ENCODE measurements at regions not wholly inside any gene's neighbourhood (a gene's known extent, or its start where the extent isn't known, plus 50 kb on each side); places are given as distances from the start of the nearest gene placed in this dataset.
A peak's percentile ranks its signal among the peaks of the same experiment; 100 is the strongest.

GRCh38 chr12:89083491-89083890 is 268.8 kb downstream of the DUSP6 start:
- H3K4me1 ChIP-seq: peaks cover 0 to 44% (median 16%) of the 10 kb centered on the region in 12 donors
- no peaks in the 10 kb centered on the region for H3K36me3 ChIP-seq
- DNase-seq (no peak), ATAC-seq (no peak)
- H3K9me3 ChIP-seq: no peaks in the 10 kb centered on the region
- TF ChIP-seq POLR2A (IDR thresholded peaks at IDR 0.05): no peak
- TF ChIP-seq, protein P1, sequence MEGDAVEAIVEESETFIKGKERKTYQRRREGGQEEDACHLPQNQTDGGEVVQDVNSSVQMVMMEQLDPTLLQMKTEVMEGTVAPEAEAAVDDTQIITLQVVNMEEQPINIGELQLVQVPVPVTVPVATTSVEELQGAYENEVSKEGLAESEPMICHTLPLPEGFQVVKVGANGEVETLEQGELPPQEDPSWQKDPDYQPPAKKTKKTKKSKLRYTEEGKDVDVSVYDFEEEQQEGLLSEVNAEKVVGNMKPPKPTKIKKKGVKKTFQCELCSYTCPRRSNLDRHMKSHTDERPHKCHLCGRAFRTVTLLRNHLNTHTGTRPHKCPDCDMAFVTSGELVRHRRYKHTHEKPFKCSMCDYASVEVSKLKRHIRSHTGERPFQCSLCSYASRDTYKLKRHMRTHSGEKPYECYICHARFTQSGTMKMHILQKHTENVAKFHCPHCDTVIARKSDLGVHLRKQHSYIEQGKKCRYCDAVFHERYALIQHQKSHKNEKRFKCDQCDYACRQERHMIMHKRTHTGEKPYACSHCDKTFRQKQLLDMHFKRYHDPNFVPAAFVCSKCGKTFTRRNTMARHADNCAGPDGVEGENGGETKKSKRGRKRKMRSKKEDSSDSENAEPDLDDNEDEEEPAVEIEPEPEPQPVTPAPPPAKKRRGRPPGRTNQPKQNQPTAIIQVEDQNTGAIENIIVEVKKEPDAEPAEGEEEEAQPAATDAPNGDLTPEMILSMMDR (IDR thresholded peaks at IDR 0.05): no peak
- no peak overlapping the region for H3K27ac ChIP-seq
- intact Hi-C loops (cut with DNase I): loop anchor here in 1 of 10 donors (10.0 kb wide), 1 partner anchor 261 kb away; no protein-coding TSS in a partner anchor
- H3K27me3 ChIP-seq: no peaks in the 10 kb centered on the region
- 61 to 82% (median 67%) methylated on average over 3 of the region's 3 CpGs for WGBS, 4 donors
- no peak overlapping the region for H3K4me3 ChIP-seq

DNA sequence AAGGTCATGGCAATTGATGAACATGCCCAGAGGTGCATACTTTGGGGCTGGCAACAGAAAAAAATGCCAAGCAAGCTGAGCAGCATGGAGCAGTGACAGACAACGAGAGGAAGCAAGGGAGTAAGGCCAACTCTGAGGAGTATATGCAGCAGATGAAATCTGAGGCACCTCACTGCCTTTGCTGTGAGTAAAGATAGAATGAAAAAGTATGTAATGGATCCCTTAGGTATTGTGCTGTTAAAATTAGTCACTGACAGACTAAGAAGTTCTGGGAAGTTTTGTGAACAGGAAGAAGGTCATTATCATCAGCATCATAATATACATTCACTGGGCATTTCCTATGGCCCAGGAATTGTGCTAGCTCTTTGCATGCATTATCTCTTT is 269.9 kb downstream of the DUSP6 start:
- TF ChIP-seq, protein P1 (IDR thresholded peaks at IDR 0.05): no peak
- no peak for TF ChIP-seq POLR2A (IDR thresholded peaks at IDR 0.05)
- intact Hi-C loops (cut with DNase I): loop anchor here in 1 of 10 donors (10.0 kb wide), 1 partner anchor 262 kb away; no protein-coding TSS in a partner anchor
- H3K4me3 ChIP-seq: no peak overlapping the region
- H3K36me3 ChIP-seq: no peaks in the 10 kb centered on the region
- peaks cover 0 to 44% (median 16%) of the 10 kb centered on the region in 12 donors for H3K4me1 ChIP-seq
- H3K9me3 ChIP-seq: no peaks in the 10 kb centered on the region
- H3K27me3 ChIP-seq: no peaks in the 10 kb centered on the region
- no peak for DNase-seq
- ATAC-seq: no peak
- no peak overlapping the region for H3K27ac ChIP-seq
- 46 to 68% (median 64%) methylated on average over 1 of the region's 1 CpG for WGBS, 4 donors

DNA sequence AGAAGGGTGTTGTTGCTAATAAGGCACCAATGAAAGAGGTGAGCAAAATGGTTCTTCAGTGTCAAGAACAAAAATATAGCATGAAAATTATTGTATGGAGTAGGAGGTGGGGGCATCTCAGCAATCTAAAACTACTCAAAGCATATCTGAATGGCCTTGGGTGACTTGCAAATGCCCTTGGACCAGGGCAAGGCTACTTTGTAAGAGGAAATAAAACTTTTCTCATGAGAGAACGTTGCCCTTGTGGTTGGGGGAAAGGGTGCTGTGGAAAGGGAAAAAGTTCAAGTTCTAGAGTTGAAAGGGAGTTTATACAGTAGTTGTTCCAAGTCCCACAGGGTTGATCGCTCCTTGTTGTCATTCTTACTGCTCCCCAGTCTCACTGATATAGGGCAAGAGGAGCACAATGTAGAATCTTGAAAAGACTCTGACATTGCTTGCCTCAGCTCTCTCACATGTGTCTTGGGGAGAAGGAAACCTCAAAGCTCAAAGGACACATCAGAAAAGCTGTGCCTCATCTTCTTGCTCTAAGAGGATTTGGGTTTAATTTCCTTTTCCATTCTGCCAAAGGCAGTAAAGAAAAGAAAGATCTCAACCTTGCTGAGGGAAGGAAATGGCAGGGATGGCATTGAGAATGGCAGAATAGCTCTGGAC is 270.5 kb downstream of the DUSP6 start:
- Histone ChIP-seq H3K27me3 (no peaks in the 10 kb centered on the region), H3K9me3 (no peaks in the 10 kb centered on the region), H3K36me3 (no peaks in the 10 kb centered on the region), H3K27ac (peak overlapping the region in 1 of 12 donors; percentile 17), H3K4me3 (no peak overlapping the region), H3K4me1 (peaks cover 0 to 44% (median 16%) of the 10 kb centered on the region in 12 donors)
- intact Hi-C loops (cut with DNase I): loop anchor here in 1 of 10 donors (10.0 kb wide), 1 partner anchor 263 kb away; no protein-coding TSS in a partner anchor
- WGBS, 4 donors: 52 to 59% (median 58%) methylated on average over 2 of the region's 2 CpGs
- ATAC-seq (no peak), DNase-seq (no peak)
- TF ChIP-seq, protein P1 (IDR thresholded peaks at IDR 0.05): no peak
- no peak for TF ChIP-seq POLR2A (IDR thresholded peaks at IDR 0.05)

- WGBS, 4 donors: 49 to 58% (median 51%) methylated on average over 3 of the region's 3 CpGs
- peaks cover 0 to 40% (median 16%) of the 10 kb centered on the region in 12 donors for H3K4me1 ChIP-seq
- intact Hi-C loops (cut with DNase I): loop anchor here in 1 of 10 donors (10.0 kb wide), 1 partner anchor 264 kb away; no protein-coding TSS in a partner anchor
- H3K9me3 ChIP-seq: no peaks in the 10 kb centered on the region
- H3K27ac ChIP-seq: peak overlapping the region in 3 of 12 donors; percentile 4 to 44 (median 17)
- ATAC-seq (peak in 2 of 4 donors; percentile 47 to 65), DNase-seq (no peak)
- no peaks in the 10 kb centered on the region for H3K27me3 ChIP-seq
- TF ChIP-seq, protein P1 (IDR thresholded peaks at IDR 0.05): no peak
- TF ChIP-seq POLR2A (IDR thresholded peaks at IDR 0.05): no peak
- no peak overlapping the region for H3K4me3 ChIP-seq
- no peaks in the 10 kb centered on the region for H3K36me3 ChIP-seq
Observed at GRCh38 chr12:89080793-89081465, 271.4 kb downstream of the DUSP6 start.

Measured in heart left ventricle (tissue), 16 donors.